ENCODE measurements at regions not wholly inside any gene's neighbourhood (a gene's known extent, or its start where the extent isn't known, plus 50 kb on each side); places are given as distances from the start of the nearest gene placed in this dataset.

GRCh38 chr2:56450047-56450446 is 266.3 kb downstream of the CCDC85A start:
- no peak for DNase-seq
- no peak for TF ChIP-seq POLR2A (IDR thresholded peaks at IDR 0.05)
- TF ChIP-seq CTCF (IDR thresholded peaks at IDR 0.05) = no peak
- Histone ChIP-seq H3K27ac (no peak overlapping the region), H3K4me3 (no peak overlapping the region), H3K36me3 (replicated peaks in 1 of 2) (no peaks in the 10 kb centered on the region), H3K9me3 (replicated peaks in 1 of 3) (no peaks in the 10 kb centered on the region), H3K4me1 (replicated peaks in 1 of 2) (no peaks in the 10 kb centered on the region), H3K27me3 (no peaks in the 10 kb centered on the region)
- intact Hi-C loops (cut with DNase I) = no loop called here
- WGBS, 4 donors = 52 to 70% (median 65%) methylated on average over 1 of the region's 1 CpG

DNA sequence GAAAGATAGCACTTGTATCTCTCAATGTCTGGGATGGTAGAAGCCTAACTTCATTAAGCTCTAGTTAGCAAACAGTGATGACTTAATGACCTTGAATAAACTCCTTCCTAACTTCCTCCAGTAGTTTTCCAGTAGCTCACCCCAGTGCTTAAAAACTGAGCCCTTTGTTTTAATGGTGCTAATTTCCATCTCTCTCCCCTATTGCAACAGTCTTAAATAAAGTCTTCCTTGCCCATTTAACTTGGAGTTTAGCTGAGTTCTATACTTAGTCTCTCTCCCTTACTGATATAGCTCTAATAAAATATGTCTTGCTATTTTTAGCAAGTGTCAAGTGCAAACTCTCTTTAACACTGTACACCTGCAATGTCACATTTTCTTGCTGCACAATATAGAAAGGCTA is 267.0 kb downstream of the CCDC85A start:
- Histone ChIP-seq H3K27ac (no peak overlapping the region), H3K27me3 (no peaks in the 10 kb centered on the region), H3K36me3 (replicated peaks in 1 of 2) (no peaks in the 10 kb centered on the region), H3K4me1 (replicated peaks in 1 of 2) (no peaks in the 10 kb centered on the region), H3K9me3 (replicated peaks in 1 of 3) (no peaks in the 10 kb centered on the region), H3K4me3 (no peak overlapping the region)
- no peak for DNase-seq
- intact Hi-C loops (cut with DNase I) = no loop called here
- TF ChIP-seq CTCF (IDR thresholded peaks at IDR 0.05) = no peak
- no peak for TF ChIP-seq POLR2A (IDR thresholded peaks at IDR 0.05)

- no peak overlapping the region for H3K4me3 ChIP-seq
- no peaks in the 10 kb centered on the region for H3K9me3 ChIP-seq (replicated peaks in 1 of 3)
- WGBS, 4 donors = 63 to 66% (median 64%) methylated on average over 2 of the region's 2 CpGs
- H3K27me3 ChIP-seq = no peaks in the 10 kb centered on the region
- intact Hi-C loops (cut with DNase I) = no loop called here
- TF ChIP-seq POLR2A (IDR thresholded peaks at IDR 0.05) = no peak
- no peak for TF ChIP-seq CTCF (IDR thresholded peaks at IDR 0.05)
- no peak for DNase-seq
- H3K4me1 ChIP-seq (replicated peaks in 1 of 2) = no peaks in the 10 kb centered on the region
- H3K36me3 ChIP-seq (replicated peaks in 1 of 2) = no peaks in the 10 kb centered on the region
- H3K27ac ChIP-seq = no peak overlapping the region
These were observed 271.9 kb downstream of the CCDC85A start for GRCh38 chr2:56455642-56456041.

DNA sequence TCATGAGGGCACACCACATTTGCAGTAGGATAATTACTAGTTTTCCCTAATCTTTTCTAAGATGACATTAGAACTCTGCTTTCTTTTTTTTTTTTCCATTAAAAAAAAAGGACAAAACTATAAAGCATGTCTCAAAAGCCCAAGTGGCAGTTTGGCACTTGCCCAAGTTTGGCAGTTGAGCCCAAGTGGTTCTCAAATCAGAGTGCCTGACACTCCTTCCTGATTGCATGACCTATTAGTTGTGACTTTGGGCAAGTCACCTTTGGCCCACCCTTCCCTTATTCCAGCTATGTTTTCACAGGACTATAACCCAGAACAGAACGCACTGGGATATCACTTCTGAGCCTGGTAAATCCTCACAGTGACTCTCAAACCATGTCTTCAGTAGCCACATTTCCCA is 273.0 kb downstream of the CCDC85A start:
- no peak for TF ChIP-seq POLR2A (IDR thresholded peaks at IDR 0.05)
- no peak for TF ChIP-seq CTCF (IDR thresholded peaks at IDR 0.05)
- no peak for DNase-seq
- intact Hi-C loops (cut with DNase I) = no loop called here
- no peak overlapping the region for H3K4me3 ChIP-seq
- H3K27ac ChIP-seq = no peak overlapping the region
- 67 to 94% (median 77%) methylated on average over 1 of the region's 1 CpG for WGBS, 4 donors
- no peaks in the 10 kb centered on the region for H3K9me3 ChIP-seq (replicated peaks in 1 of 3)
- H3K36me3 ChIP-seq (replicated peaks in 1 of 2) = no peaks in the 10 kb centered on the region
- H3K27me3 ChIP-seq = no peaks in the 10 kb centered on the region
- H3K4me1 ChIP-seq (replicated peaks in 1 of 2) = no peaks in the 10 kb centered on the region
